RWPE2 (cell line): ENCODE measurements at regions not wholly inside any gene's neighbourhood (a gene's known extent, or its start where the extent isn't known, plus 50 kb on each side); places are given as distances from the start of the nearest gene placed in this dataset.

Source experiments
- ATAC-seq: fragments of 200-7000 bp; cut with Tn5 transposase; 3 replicates; pipeline ENCODE4 v1.9.1; 2021; ENCODE audit warnings: low read depth
- DNase-seq: peaks from one replicate; pipeline ENCODE4 v3.0.0-alpha.2; 2020; ENCODE audit warnings: low spot score
- H3K27ac ChIP-seq: fragments of 450-650 bp; 2 replicates; pipeline ENCODE4 v1.5.1; 2017; ENCODE audit warnings: mild to moderate bottlenecking; ENCODE audit not compliant: poor library complexity, severe bottlenecking
- H3K27me3 ChIP-seq: fragments of 250-450 bp; sonication (Bioruptor Pico); 2 replicates; pipeline ENCODE4 v1.5.1; 2021; ENCODE audit warnings: mild to moderate bottlenecking, moderate library complexity; ENCODE audit not compliant: insufficient read depth, poor library complexity, severe bottlenecking
- H3K36me3 ChIP-seq: fragments of 250-450 bp; sonication (Bioruptor Pico); 2 replicates; pipeline ENCODE4 v1.5.1; 2020; ENCODE audit warnings: low read depth, mild to moderate bottlenecking, moderate library complexity
- H3K4me1 ChIP-seq: fragments of 250-450 bp; sonication (Bioruptor Pico); 2 replicates; pipeline ENCODE4 v1.5.1; 2021; ENCODE audit warnings: mild to moderate bottlenecking, moderate library complexity; ENCODE audit not compliant: insufficient read depth, poor library complexity, severe bottlenecking
- H3K4me3 ChIP-seq: fragments of 250-450 bp; sonication (Bioruptor Pico); 2 replicates; pipeline ENCODE4 v1.5.1; 2021; ENCODE audit warnings: mild to moderate bottlenecking, moderate library complexity; ENCODE audit not compliant: severe bottlenecking
- H3K9me3 ChIP-seq: fragments of 250-450 bp; sonication (Bioruptor Pico); 2 replicates; pipeline ENCODE4 v1.5.1; 2021; ENCODE audit warnings: mild to moderate bottlenecking, moderate library complexity; ENCODE audit not compliant: severe bottlenecking
- TF ChIP-seq, protein P1 (sequence below): fragments of 450-650 bp; IDR thresholded peaks from one replicate; pipeline ENCODE4 v1.5.1; 2017; ENCODE audit warnings: mild to moderate bottlenecking, moderate library complexity; ENCODE audit not compliant: poor library complexity, severe bottlenecking

DNA sequence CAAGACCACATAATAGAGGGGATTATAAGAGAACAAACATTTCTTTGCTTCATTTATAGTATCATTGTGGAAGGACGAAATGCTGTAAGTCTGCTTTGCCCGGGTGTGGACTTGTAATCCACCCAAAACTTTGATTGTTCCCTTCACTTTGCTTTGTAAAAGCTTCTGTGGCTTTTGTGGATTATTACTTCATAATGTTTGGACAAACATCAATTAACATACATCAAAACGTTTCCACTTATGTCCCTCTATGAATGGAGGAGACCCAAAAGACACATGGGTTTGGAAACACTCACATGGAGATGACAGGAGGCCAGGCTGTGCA lies 415.4 kb downstream of the SPRY1 start:
- DNase-seq = no peak
- TF ChIP-seq, protein P1, sequence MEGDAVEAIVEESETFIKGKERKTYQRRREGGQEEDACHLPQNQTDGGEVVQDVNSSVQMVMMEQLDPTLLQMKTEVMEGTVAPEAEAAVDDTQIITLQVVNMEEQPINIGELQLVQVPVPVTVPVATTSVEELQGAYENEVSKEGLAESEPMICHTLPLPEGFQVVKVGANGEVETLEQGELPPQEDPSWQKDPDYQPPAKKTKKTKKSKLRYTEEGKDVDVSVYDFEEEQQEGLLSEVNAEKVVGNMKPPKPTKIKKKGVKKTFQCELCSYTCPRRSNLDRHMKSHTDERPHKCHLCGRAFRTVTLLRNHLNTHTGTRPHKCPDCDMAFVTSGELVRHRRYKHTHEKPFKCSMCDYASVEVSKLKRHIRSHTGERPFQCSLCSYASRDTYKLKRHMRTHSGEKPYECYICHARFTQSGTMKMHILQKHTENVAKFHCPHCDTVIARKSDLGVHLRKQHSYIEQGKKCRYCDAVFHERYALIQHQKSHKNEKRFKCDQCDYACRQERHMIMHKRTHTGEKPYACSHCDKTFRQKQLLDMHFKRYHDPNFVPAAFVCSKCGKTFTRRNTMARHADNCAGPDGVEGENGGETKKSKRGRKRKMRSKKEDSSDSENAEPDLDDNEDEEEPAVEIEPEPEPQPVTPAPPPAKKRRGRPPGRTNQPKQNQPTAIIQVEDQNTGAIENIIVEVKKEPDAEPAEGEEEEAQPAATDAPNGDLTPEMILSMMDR = no peak
- Histone ChIP-seq H3K4me1 (no peaks in the 10 kb centered on the region), H3K36me3 (no peaks in the 10 kb centered on the region), H3K27ac (no peak overlapping the region), H3K9me3 (no peaks in the 10 kb centered on the region), H3K4me3 (no peak overlapping the region), H3K27me3 (no peaks in the 10 kb centered on the region)
- ATAC-seq = no peak

DNA sequence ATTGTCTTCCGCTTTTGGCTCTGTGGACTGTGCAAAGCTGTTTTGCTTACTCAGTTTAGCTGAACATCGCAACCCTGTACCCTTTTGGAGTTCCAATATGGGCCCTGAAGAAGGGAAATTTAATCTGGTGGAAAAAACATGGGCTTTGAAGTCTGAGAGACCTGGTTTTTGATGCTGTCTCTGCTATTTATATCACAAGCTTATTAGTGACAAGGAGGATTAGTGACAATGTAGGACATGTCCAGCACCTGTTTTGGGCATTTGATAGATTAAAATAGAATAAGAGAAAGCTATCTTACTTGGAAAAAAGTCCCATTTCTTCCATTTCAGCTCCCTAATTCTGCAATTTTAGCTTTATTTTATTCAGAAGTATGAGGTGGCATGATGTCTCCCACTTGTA lies 417.3 kb downstream of the SPRY1 start:
- TF ChIP-seq, protein P1 = no peak
- no peaks in the 10 kb centered on the region for H3K9me3 ChIP-seq

DNA sequence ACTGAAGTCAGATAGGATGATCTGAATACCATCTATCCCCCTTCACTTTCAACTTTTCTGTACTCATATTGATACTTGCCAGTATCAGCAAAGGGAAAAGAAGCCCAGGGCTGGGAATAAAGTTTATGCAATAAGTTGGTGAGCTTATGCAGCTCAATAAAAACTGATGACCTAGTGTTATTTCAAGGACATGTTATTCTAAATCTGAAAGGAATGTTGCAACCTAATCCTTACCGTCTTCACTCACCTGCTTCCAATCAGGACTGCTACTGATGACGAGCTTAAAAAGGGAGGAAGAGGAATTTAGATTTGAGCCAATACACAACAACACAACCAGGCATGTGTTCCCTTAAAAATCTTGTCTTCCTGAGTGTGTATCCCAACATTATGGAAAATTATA lies 419.9 kb downstream of the SPRY1 start:
- peaks cover 5% of the 10 kb centered on the region for H3K4me1 ChIP-seq
- H3K4me3 ChIP-seq = no peak overlapping the region
- H3K27ac ChIP-seq = no peak overlapping the region
- DNase-seq (no peak), ATAC-seq (no peak)
- H3K36me3 ChIP-seq = no peaks in the 10 kb centered on the region
- H3K9me3 ChIP-seq = no peaks in the 10 kb centered on the region
- TF ChIP-seq, protein P1 = no peak
- H3K27me3 ChIP-seq = no peaks in the 10 kb centered on the region

More for the DNA sequence above, 417.3 kb downstream of the SPRY1 start:
- Histone ChIP-seq H3K36me3 (no peaks in the 10 kb centered on the region), H3K4me1 (no peaks in the 10 kb centered on the region), H3K27me3 (no peaks in the 10 kb centered on the region), H3K4me3 (no peak overlapping the region), H3K27ac (no peak overlapping the region)
- ATAC-seq = no peak
- no peak for DNase-seq

DNA sequence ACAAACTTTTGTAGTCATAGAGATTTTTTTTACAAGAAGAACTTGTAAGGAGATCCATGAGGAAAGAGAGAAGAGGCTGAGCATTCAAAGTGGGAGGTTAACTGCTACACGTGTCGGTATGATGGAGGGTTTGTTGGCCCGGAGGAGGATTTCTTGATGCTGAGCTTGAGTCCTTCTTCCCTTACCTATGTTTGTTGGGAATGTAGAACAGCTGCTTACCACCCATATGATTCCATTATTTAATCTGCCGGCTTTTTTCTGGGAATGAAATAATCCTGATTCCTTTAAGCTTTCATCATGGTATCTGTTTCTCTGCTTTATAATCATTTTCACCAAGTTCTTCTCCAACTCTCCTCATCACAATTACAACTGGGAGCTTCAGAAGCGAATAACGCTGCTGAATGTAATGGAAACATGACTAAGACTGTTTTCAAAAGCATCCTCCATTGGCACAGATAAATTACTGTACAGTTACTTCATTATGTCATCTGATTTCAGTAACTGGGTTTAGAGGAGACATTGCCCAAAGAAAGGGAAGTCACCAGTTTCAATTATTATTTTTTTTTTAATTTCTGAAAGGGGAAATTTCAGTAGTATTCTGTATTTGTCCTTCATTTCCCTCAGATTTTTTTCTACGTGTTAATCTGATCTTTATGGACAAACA lies 420.6 kb downstream of the SPRY1 start:
- Histone ChIP-seq H3K27ac (no peak overlapping the region), H3K36me3 (no peaks in the 10 kb centered on the region), H3K4me3 (no peak overlapping the region), H3K27me3 (no peaks in the 10 kb centered on the region), H3K9me3 (no peaks in the 10 kb centered on the region), H3K4me1 (peaks cover 7% of the 10 kb centered on the region)
- DNase-seq = no peak
- no peak for ATAC-seq
- TF ChIP-seq, protein P1 = no peak

DNA sequence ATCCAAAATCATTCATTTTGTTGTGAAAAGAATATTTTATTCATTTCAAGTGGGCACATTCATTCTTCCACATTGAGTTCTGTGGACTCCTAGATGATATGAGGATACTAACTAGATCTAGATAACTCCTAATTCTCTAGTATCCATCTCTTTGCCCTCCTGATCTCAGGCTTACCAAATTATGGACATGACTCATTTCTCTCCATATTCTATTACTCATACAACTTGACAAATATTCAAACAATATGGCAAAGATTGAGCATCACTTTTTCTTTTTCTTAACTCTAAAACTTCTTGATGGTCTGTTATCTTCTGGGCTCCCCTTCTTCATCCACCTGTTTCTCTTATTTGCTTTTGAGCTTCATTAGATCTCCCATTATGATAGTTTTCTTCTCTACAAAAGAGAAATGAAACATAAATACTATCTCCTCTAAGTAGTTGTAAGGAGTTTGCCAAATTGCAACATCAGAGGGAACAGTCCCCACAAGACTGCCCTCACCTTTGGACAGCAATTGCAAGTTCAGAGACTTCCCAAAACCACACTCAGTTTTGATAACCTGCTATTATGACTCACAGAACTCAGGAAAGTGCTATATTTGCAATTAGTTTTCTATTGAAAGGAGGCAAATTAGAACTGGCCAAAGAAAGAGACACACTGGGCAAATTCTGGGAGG lies 422.9 kb downstream of the SPRY1 start:
- ATAC-seq (peak; percentile 46; the same call in 1 of the 3 replicates), DNase-seq (no peak)
- H3K4me3 ChIP-seq = no peak overlapping the region
- no peaks in the 10 kb centered on the region for H3K27me3 ChIP-seq
- no peak overlapping the region for H3K27ac ChIP-seq
- H3K36me3 ChIP-seq = no peaks in the 10 kb centered on the region
- H3K4me1 ChIP-seq = peaks cover 10% of the 10 kb centered on the region
- H3K9me3 ChIP-seq = no peaks in the 10 kb centered on the region
- TF ChIP-seq, protein P1 = no peak
